Neuronal stem cell (in vitro differentiated cells): ENCODE measurements at regions not wholly inside any gene's neighbourhood (a gene's known extent, or its start where the extent isn't known, plus 50 kb on each side); places are given as distances from the start of the nearest gene placed in this dataset.
"Not testable (repeated sequence)": the region's sequence is repeated elsewhere in the genome, so short reads cannot be mapped to it uniquely, and the experiment has no call there.

Experiments
- DNase-seq: peaks from one replicate; pipeline ENCODE4 v3.0.0-alpha.2; 2013; ENCODE audit warnings: low spot score
- H2AFZ ChIP-seq: one replicate; pipeline ENCODE4 v1.6.1; 2013; ENCODE audit warnings: mild to moderate bottlenecking, low read length, inconsistent platforms
- H2AK5ac ChIP-seq: 2 replicates; pipeline ENCODE4 v1.6.1; 2013; ENCODE audit warnings: low read depth, mild to moderate bottlenecking, inconsistent platforms, low read length, moderate library complexity, mixed read lengths
- H2BK120ac ChIP-seq: 2 replicates; pipeline ENCODE4 v1.6.1; 2013; ENCODE audit warnings: low read depth, mild to moderate bottlenecking, inconsistent platforms, low read length, moderate library complexity, mixed read lengths
- H2BK12ac ChIP-seq: one replicate; pipeline ENCODE4 v1.6.1; 2013; ENCODE audit warnings: low read length, inconsistent platforms
- H2BK15ac ChIP-seq: 2 replicates; pipeline ENCODE4 v1.6.1; 2013; ENCODE audit warnings: mild to moderate bottlenecking, low read length, inconsistent platforms, mixed read lengths
- H2BK5ac ChIP-seq: one replicate; pipeline ENCODE4 v1.6.1; 2013; ENCODE audit warnings: inconsistent platforms, mild to moderate bottlenecking, low read length, moderate library complexity
- H3K14ac ChIP-seq: one replicate; pipeline ENCODE4 v1.6.1; 2013; ENCODE audit warnings: low read length, inconsistent platforms
- H3K18ac ChIP-seq: 2 replicates; pipeline ENCODE4 v1.6.1; 2013; ENCODE audit warnings: low read length, inconsistent platforms
- H3K23ac ChIP-seq: 2 replicates; pipeline ENCODE4 v1.6.1; 2013; ENCODE audit warnings: low read depth, mild to moderate bottlenecking, mixed read lengths, low read length, inconsistent platforms; ENCODE audit not compliant: poor library complexity
- H3K27ac ChIP-seq: replicated peaks from 3 replicates; pipeline ENCODE4 v1.5.1; 2013; ENCODE audit warnings: low read length, inconsistent platforms
- H3K27me3 ChIP-seq, 3 experiments: 2 replicates each; pipeline ENCODE4 v1.6.1; 2013; ENCODE audit warnings: low read length in 3 of 3, mild to moderate bottlenecking in 2 of 3, inconsistent platforms in 1 of 3, low read depth in 1 of 3, mixed read lengths in 1 of 3, moderate library complexity in 1 of 3; ENCODE audit not compliant: control insufficient read depth in 3 of 3, insufficient read depth in 3 of 3
- H3K36me3 ChIP-seq, 2 donors: replicated peaks in 1 of 2; 2 replicates each; pipeline ENCODE4 v1.6.1; 2013; ENCODE audit warnings: low read length in 2 of 2; ENCODE audit not compliant: control insufficient read depth in 2 of 2, insufficient read depth in 2 of 2
- H3K4ac ChIP-seq: 2 replicates; pipeline ENCODE4 v1.6.1; 2013; ENCODE audit warnings: inconsistent platforms, mild to moderate bottlenecking, low read length, moderate library complexity
- H3K4me1 ChIP-seq, 2 donors: 1 replicate in 1 of 2; 2 replicates in 1 of 2; pipeline ENCODE4 v1.6.1; 2013; ENCODE audit warnings: low read length in 2 of 2, low read depth in 1 of 2; ENCODE audit not compliant: control insufficient read depth in 2 of 2, insufficient read depth in 1 of 2
- H3K4me2 ChIP-seq: one replicate; pipeline ENCODE4 v1.6.1; 2013; ENCODE audit warnings: mild to moderate bottlenecking, low read length, inconsistent platforms; ENCODE audit not compliant: insufficient read depth, poor library complexity, severe bottlenecking
- H3K4me3 ChIP-seq, 2 donors: 2 replicates each; pipeline ENCODE4 v1.5.1; 2013; ENCODE audit warnings: low read length in 2 of 2, mild to moderate bottlenecking in 2 of 2, inconsistent platforms in 1 of 2, moderate library complexity in 1 of 2
- H3K79me1 ChIP-seq: one replicate; pipeline ENCODE4 v1.6.1; 2013; ENCODE audit warnings: low read depth, mild to moderate bottlenecking, inconsistent platforms, low read length, moderate library complexity
- H3K9ac ChIP-seq: one replicate; pipeline ENCODE4 v1.6.1; 2013; ENCODE audit warnings: mild to moderate bottlenecking, low read depth, low read length, inconsistent platforms; ENCODE audit not compliant: poor library complexity
- H3K9me3 ChIP-seq, 2 donors: replicated peaks in 1 of 2; 2 replicates each; pipeline versions ENCODE3 to v1.6.1; 2013; ENCODE audit warnings: low read length in 2 of 2, mild to moderate bottlenecking in 2 of 2, inconsistent platforms in 1 of 2, low read depth in 1 of 2, mixed read lengths in 1 of 2, moderate library complexity in 1 of 2; ENCODE audit not compliant: control insufficient read depth in 2 of 2, insufficient read depth in 1 of 2
- H4K8ac ChIP-seq: one replicate; pipeline ENCODE4 v1.6.1; 2013; ENCODE audit warnings: low read depth, mild to moderate bottlenecking, inconsistent platforms, low read length, moderate library complexity
- H4K91ac ChIP-seq: one replicate; pipeline ENCODE4 v1.6.1; 2013; ENCODE audit warnings: low read length, low read depth, mild to moderate bottlenecking, inconsistent platforms; ENCODE audit not compliant: poor library complexity
- WGBS, 2 donors: extraction: QIAGEN DNeasy Blood & Tissue Kit; methylation state at CpG; one replicate each; pipeline ENCODE4 v1.1.7; 2013; ENCODE audit warnings: missing lambda C conversion rate in 2 of 2, mixed read lengths in 1 of 2; ENCODE audit not compliant: insufficient read length in 2 of 2, insufficient replicate concordance in 1 of 2; ENCODE audit errors: extremely low coverage in 2 of 2; 5-methylcytosine and 5-hydroxymethylcytosine counted together

DNA sequence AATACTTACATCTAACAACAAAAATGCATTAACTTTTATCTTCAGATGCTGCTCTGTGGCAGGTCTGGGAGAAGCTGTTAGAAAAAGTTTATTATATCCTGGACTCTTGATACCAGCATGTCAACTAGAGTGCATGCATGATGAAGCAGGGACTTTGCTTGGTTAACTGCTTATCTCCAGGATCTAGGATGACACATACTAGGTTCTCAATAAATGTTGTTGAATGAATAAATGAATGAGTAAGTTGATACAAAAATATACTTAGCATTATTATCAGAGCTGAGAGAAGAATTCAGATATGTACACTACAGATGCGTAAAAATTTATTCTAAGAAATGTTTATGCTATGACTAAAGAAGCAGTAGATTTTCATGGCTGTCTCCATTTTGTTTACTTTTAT is 304.3 kb downstream of the LTN1 start:
- no CpG with 5 or more reads among the region's 1 CpG for WGBS, 2 donors
- no peak overlapping the region for H3K9ac ChIP-seq
- no peak overlapping the region for H4K8ac ChIP-seq
- no peak overlapping the region for H2BK15ac ChIP-seq
- H3K9me3 ChIP-seq: no peaks in the 10 kb centered on the region
- no peaks in the 10 kb centered on the region for H3K27me3 ChIP-seq
- no peak overlapping the region for H2BK120ac ChIP-seq
- H3K4me1 ChIP-seq: no peaks in the 10 kb centered on the region
- H3K4me2 ChIP-seq: no peak overlapping the region
- H3K27ac ChIP-seq: no peak overlapping the region
- H3K18ac ChIP-seq: no peak overlapping the region
- H3K14ac ChIP-seq: no peak overlapping the region
- H3K4me3 ChIP-seq: no peak overlapping the region
- no peak overlapping the region for H3K23ac ChIP-seq
- H2AFZ ChIP-seq: no peak overlapping the region
- H2AK5ac ChIP-seq: no peak overlapping the region
- DNase-seq: no peak
- no peak overlapping the region for H3K4ac ChIP-seq
- no peaks in the 10 kb centered on the region for H3K36me3 ChIP-seq
- no peak overlapping the region for H4K91ac ChIP-seq
- H3K79me1 ChIP-seq: no peaks in the 10 kb centered on the region
- no peak overlapping the region for H2BK5ac ChIP-seq
- no peak overlapping the region for H2BK12ac ChIP-seq

DNA sequence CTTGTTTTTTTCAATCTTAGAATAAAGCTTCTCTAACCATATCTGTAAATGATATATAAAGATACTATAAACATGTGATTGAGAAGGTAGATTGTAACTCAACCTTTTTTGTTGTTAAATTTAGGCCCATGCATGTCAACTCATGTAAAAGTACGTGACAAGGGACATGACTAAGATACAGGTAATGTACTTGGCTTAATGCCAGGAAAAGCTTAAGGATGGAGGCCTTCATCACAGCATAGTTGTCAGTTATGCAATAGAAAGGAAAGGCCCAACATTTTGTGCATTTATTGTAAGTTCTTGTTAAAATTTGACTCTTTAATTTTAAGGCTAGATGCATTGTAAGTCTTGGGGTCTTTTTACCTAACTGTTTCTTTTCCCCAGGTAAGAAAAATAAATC is 305.1 kb downstream of the LTN1 start:
- Histone ChIP-seq H3K79me1 (no peaks in the 10 kb centered on the region), H3K27ac (no peak overlapping the region), H3K4me2 (no peak overlapping the region), H2AFZ (no peak overlapping the region), H2AK5ac (no peak overlapping the region), H3K9ac (no peak overlapping the region), H3K9me3 (no peaks in the 10 kb centered on the region), H3K4me3 (no peak overlapping the region), H3K4ac (no peak overlapping the region), H3K36me3 (no peaks in the 10 kb centered on the region), H2BK120ac (no peak overlapping the region), H3K14ac (no peak overlapping the region), H2BK12ac (no peak overlapping the region), H3K27me3 (no peaks in the 10 kb centered on the region), H3K23ac (no peak overlapping the region), H4K8ac (no peak overlapping the region), H2BK5ac (no peak overlapping the region), H2BK15ac (no peak overlapping the region), H4K91ac (no peak overlapping the region), H3K4me1 (no peaks in the 10 kb centered on the region), H3K18ac (no peak overlapping the region)
- no peak for DNase-seq
- WGBS, 2 donors: no CpG with 5 or more reads among the region's 1 CpG

DNA sequence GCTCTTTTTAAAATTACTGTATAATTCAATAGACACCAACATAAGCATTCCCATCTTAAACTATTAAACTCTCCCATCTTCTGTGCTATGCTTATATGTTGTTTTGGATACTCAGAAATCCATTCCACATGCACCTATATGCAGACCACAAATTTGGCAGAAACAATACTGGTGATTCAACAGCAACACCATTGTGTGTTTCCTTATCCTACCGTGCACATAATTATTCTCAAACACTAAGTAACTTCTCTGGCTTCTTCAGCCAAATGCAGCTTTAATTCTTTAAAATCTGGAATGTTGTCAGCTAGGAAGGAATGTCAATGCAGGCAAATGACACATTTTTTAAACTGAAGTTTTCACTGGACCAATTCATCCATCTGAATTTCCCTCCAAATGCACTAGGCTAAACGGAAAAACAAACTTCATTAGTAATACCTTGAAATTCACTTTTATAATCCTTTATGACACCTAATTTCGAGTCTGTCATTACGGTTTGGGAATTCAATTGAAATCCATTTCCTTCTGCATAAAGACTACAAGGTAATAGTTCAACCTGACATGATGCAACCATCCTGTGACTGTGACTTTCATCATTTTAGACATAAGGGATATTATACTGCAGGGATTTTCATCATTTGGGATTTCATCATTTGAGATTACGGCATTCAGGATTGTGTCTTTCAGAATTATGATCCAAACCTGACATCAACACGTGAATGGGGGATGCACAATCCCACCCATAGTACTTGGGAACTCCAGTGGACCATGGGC is 308.5 kb downstream of the LTN1 start:
- Histone ChIP-seq H3K27me3 (no peaks in the 10 kb centered on the region), H2AK5ac (no peak overlapping the region)
- WGBS, 2 donors: no CpG with 5 or more reads among the region's 6 CpGs

DNA sequence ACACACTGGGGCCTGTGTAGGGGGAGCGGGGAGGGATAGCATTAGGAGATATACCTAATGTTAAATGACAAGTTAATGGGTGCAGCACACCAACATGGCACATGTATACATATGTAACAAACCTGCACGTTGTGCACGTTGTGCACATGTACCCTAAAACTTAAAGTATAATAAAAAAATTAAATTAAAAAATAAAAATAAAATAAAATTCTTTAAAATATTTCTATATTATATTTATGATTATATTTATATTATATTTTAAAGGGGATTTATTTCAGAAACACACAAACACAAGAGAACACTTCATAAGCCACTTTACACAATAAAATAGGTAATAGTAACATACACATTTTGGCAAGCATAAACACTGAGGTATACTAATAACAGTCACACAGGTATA is 309.8 kb downstream of the LTN1 start:
- DNase-seq, H3K14ac ChIP-seq, H3K4me2 ChIP-seq, H3K18ac ChIP-seq, H2AFZ ChIP-seq, H3K4ac ChIP-seq, H2AK5ac ChIP-seq, H3K4me3 ChIP-seq, H3K4me1 ChIP-seq, H3K36me3 ChIP-seq, H4K91ac ChIP-seq, H3K79me1 ChIP-seq, H2BK12ac ChIP-seq, H3K27me3 ChIP-seq, H3K23ac ChIP-seq, H2BK120ac ChIP-seq, H4K8ac ChIP-seq, H3K9me3 ChIP-seq, H2BK5ac ChIP-seq, H2BK15ac ChIP-seq, H3K9ac ChIP-seq, H3K27ac ChIP-seq: not testable (repeated sequence)
- no CpG with 5 or more reads among the region's 3 CpGs for WGBS, 2 donors

More for the DNA sequence above, 308.5 kb downstream of the LTN1 start:
- H4K8ac ChIP-seq: no peak overlapping the region
- no peaks in the 10 kb centered on the region for H3K4me1 ChIP-seq
- H2BK12ac ChIP-seq: no peak overlapping the region
- no peak overlapping the region for H2BK15ac ChIP-seq
- no peak overlapping the region for H3K18ac ChIP-seq
- no peak overlapping the region for H3K27ac ChIP-seq
- no peak overlapping the region for H3K23ac ChIP-seq
- H2AFZ ChIP-seq: no peak overlapping the region
- no peak overlapping the region for H3K9ac ChIP-seq
- no peak overlapping the region for H3K4me3 ChIP-seq
- H3K4me2 ChIP-seq: no peak overlapping the region
- no peak overlapping the region for H3K14ac ChIP-seq
- no peak overlapping the region for H3K4ac ChIP-seq
- H4K91ac ChIP-seq: no peak overlapping the region
- H3K36me3 ChIP-seq: no peaks in the 10 kb centered on the region
- H3K79me1 ChIP-seq: no peaks in the 10 kb centered on the region
- H3K9me3 ChIP-seq: no peaks in the 10 kb centered on the region
- no peak overlapping the region for H2BK120ac ChIP-seq
- H2BK5ac ChIP-seq: no peak overlapping the region
- no peak for DNase-seq
